H1 (cell line): ENCODE measurements at regions not wholly inside any gene's neighbourhood (a gene's known extent, or its start where the extent isn't known, plus 50 kb on each side); places are given as distances from the start of the nearest gene placed in this dataset.

Source experiments
- EZH2 ChIP-seq: fragments of 200-600 bp; sonication (generic); IDR thresholded peaks from 2 replicates; pipeline ENCODE4 v1.7.1; 2012; ENCODE audit warnings: low read depth, mild to moderate bottlenecking, moderate library complexity, low read length, inconsistent platforms; ENCODE audit not compliant: severe bottlenecking
- HDAC6 ChIP-seq: IDR thresholded peaks from one replicate; pipeline ENCODE4 v1.7.1; 2012; ENCODE audit warnings: low read depth, mild to moderate bottlenecking, inconsistent platforms, low read length, moderate library complexity
- POLR2AphosphoS5 ChIP-seq: IDR thresholded peaks from 2 replicates; pipeline ENCODE4 v1.6.1; 2011; ENCODE audit warnings: low read depth, low read length
- SIN3A ChIP-seq, 2 experiments: IDR thresholded peaks in 1 of 2; conservative IDR thresholded peaks in 1 of 2; 2 replicates each; pipeline ENCODE4 v1.6.1; 2011 to 2012; ENCODE audit warnings: low read length in 2 of 2, improper control_type of control experiment in 1 of 2, low read depth in 1 of 2, mild to moderate bottlenecking in 1 of 2
- SRF ChIP-seq: IDR thresholded peaks from 2 replicates; pipeline ENCODE4 v1.6.1; 2011; ENCODE audit warnings: mild to moderate bottlenecking, low read depth, low read length, moderate library complexity
- TBP ChIP-seq: IDR thresholded peaks from 2 replicates; pipeline ENCODE4 v1.6.1; 2011; ENCODE audit warnings: low read depth, low read length, improper control_type of control experiment
- ZNF274 ChIP-seq: IDR thresholded peaks from 2 replicates; pipeline ENCODE4 v1.7.0; 2012; ENCODE audit warnings: low read length, borderline replicate concordance; ENCODE audit errors: extremely low read depth
- TF ChIP-seq, protein P1 (sequence below): IDR thresholded peaks from 2 replicates; pipeline ENCODE4 v1.6.1; 2012; ENCODE audit warnings: low read length, inconsistent platforms

GRCh38 chr20:23215344-23215995 is 129.3 kb upstream of the CD93 start:
- TF ChIP-seq ZNF274 (no peak), POLR2AphosphoS5 (no peak), EZH2 (no peak), SRF (no peak), SIN3A (conservative IDR thresholded peaks at IDR 0.05 in 1 of 2, IDR thresholded peaks at IDR 0.05 in 1 of 2; ENCODE audit: low read depth in 1 of 2, low read length in 2 of 2) (no peak), HDAC6 (no peak), TBP (no peak)
- TF ChIP-seq, protein P1, sequence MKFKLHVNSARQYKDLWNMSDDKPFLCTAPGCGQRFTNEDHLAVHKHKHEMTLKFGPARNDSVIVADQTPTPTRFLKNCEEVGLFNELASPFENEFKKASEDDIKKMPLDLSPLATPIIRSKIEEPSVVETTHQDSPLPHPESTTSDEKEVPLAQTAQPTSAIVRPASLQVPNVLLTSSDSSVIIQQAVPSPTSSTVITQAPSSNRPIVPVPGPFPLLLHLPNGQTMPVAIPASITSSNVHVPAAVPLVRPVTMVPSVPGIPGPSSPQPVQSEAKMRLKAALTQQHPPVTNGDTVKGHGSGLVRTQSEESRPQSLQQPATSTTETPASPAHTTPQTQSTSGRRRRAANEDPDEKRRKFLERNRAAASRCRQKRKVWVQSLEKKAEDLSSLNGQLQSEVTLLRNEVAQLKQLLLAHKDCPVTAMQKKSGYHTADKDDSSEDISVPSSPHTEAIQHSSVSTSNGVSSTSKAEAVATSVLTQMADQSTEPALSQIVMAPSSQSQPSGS = no peak
